ENCODE measurements at regions not wholly inside any gene's neighbourhood (a gene's known extent, or its start where the extent isn't known, plus 50 kb on each side); places are given as distances from the start of the nearest gene placed in this dataset.

- Histone ChIP-seq H3K36me3 (ENCODE audit: insufficient read depth, low read length) (no peaks in the 10 kb centered on the region), H3K79me2 (replicated peaks; ENCODE audit: insufficient read depth, low read length) (no peaks in the 10 kb centered on the region), H4K20me1 (ENCODE audit: insufficient read depth) (no peaks in the 10 kb centered on the region), H2AFZ (ENCODE audit: low read depth, low read length) (no peak overlapping the region), H3K9me2 (ENCODE audit: insufficient read depth, low read length) (no peaks in the 10 kb centered on the region), H3K27me3 (ENCODE audit: insufficient read depth, low read depth, low read length) (no peaks in the 10 kb centered on the region), H3K27ac (ENCODE audit: low read length) (no peak overlapping the region), H3K9me3 (ENCODE audit: low read length) (no peaks in the 10 kb centered on the region), H3K4me3 (ENCODE audit: low read length) (no peak overlapping the region), H3K4me2 (ENCODE audit: low read length) (no peak overlapping the region), H3F3A (ENCODE audit: insufficient read depth, low read length, poor library complexity, severe bottlenecking) (no peaks in the 10 kb centered on the region), H3K9ac (ENCODE audit: low read length) (no peak overlapping the region)
- no peak for TF ChIP-seq EZH2 (IDR thresholded peaks at IDR 0.05; ENCODE audit: borderline replicate concordance, insufficient read depth, low read length, poor library complexity, severe bottlenecking)
- peak; percentile 93 for TF ChIP-seq RAD21 (conservative IDR thresholded peaks at IDR 0.05)
- TF ChIP-seq SMC3 (conservative IDR thresholded peaks at IDR 0.05; ENCODE audit: poor library complexity) = peak; percentile 92
- TF ChIP-seq, protein P1, sequence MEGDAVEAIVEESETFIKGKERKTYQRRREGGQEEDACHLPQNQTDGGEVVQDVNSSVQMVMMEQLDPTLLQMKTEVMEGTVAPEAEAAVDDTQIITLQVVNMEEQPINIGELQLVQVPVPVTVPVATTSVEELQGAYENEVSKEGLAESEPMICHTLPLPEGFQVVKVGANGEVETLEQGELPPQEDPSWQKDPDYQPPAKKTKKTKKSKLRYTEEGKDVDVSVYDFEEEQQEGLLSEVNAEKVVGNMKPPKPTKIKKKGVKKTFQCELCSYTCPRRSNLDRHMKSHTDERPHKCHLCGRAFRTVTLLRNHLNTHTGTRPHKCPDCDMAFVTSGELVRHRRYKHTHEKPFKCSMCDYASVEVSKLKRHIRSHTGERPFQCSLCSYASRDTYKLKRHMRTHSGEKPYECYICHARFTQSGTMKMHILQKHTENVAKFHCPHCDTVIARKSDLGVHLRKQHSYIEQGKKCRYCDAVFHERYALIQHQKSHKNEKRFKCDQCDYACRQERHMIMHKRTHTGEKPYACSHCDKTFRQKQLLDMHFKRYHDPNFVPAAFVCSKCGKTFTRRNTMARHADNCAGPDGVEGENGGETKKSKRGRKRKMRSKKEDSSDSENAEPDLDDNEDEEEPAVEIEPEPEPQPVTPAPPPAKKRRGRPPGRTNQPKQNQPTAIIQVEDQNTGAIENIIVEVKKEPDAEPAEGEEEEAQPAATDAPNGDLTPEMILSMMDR (IDR thresholded peaks at IDR 0.05; ENCODE audit: poor library complexity, severe bottlenecking) = peak; percentile 89
Observed at GRCh38 chr15:38707802-38708671, 143.4 kb upstream of the RASGRP1 start.

DNA sequence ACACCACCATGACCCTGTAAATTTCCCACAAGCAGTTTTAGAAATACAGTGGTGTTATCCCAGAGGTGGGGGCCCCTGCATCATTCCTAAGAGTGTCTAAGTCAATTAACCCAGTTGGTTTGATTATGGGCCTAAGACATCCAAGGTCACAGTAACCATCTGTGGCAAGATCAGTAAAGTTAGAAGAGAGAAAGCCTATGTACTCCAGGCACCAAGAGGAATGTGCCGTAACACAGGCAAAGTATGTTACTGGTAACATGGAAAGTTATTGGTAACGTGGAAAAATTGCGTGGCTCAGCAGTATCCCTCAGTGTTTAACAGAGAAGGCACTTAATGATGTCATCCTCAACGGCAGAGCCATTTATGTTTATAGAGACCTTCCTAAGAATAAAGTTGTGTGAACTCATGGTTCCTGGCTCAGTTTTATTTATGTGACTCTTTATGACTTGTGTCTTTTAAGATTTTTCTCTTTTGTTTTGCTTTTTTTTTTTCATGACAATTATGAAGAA, 144.1 kb upstream of the RASGRP1 start:
- no peak overlapping the region for H3K9ac ChIP-seq (ENCODE audit: low read length)
- H2AFZ ChIP-seq (ENCODE audit: low read depth, low read length) = no peak overlapping the region
- H3K79me2 ChIP-seq (replicated peaks; ENCODE audit: insufficient read depth, low read length) = no peaks in the 10 kb centered on the region
- H3F3A ChIP-seq (ENCODE audit: insufficient read depth, low read length, poor library complexity, severe bottlenecking) = no peaks in the 10 kb centered on the region
- no peaks in the 10 kb centered on the region for H3K36me3 ChIP-seq (ENCODE audit: insufficient read depth, low read length)
- no peaks in the 10 kb centered on the region for H3K9me2 ChIP-seq (ENCODE audit: insufficient read depth, low read length)
- no peak overlapping the region for H3K4me2 ChIP-seq (ENCODE audit: low read length)
- H4K20me1 ChIP-seq (ENCODE audit: insufficient read depth) = no peaks in the 10 kb centered on the region
- no peak overlapping the region for H3K27ac ChIP-seq (ENCODE audit: low read length)
- no peaks in the 10 kb centered on the region for H3K27me3 ChIP-seq (ENCODE audit: insufficient read depth, low read depth, low read length)
- TF ChIP-seq EP300 (conservative IDR thresholded peaks at IDR 0.05; ENCODE audit: poor library complexity, severe bottlenecking) = no peak
- no peak for TF ChIP-seq POLR2AphosphoS5 (IDR thresholded peaks at IDR 0.05)
- no peak for TF ChIP-seq RAD21 (conservative IDR thresholded peaks at IDR 0.05)
- TF ChIP-seq MXI1 (conservative IDR thresholded peaks at IDR 0.05; ENCODE audit: poor library complexity, severe bottlenecking) = no peak
- no peak for TF ChIP-seq TAF1 (IDR thresholded peaks at IDR 0.05; ENCODE audit: low read depth)
- TF ChIP-seq, protein P1 (IDR thresholded peaks at IDR 0.05; ENCODE audit: poor library complexity, severe bottlenecking) = no peak
- no peak for TF ChIP-seq SMC3 (conservative IDR thresholded peaks at IDR 0.05; ENCODE audit: poor library complexity)
- no peak for TF ChIP-seq EZH2 (IDR thresholded peaks at IDR 0.05; ENCODE audit: borderline replicate concordance, insufficient read depth, low read length, poor library complexity, severe bottlenecking)
- no peak for TF ChIP-seq REST (IDR thresholded peaks at IDR 0.05; ENCODE audit: borderline replicate concordance)
- H3K9me3 ChIP-seq (ENCODE audit: low read length) = no peaks in the 10 kb centered on the region
- H3K4me3 ChIP-seq (ENCODE audit: low read length) = no peak overlapping the region
